ENCODE measurements at regions not wholly inside any gene's neighbourhood (a gene's known extent, or its start where the extent isn't known, plus 50 kb on each side); places are given as distances from the start of the nearest gene placed in this dataset.

DNA sequence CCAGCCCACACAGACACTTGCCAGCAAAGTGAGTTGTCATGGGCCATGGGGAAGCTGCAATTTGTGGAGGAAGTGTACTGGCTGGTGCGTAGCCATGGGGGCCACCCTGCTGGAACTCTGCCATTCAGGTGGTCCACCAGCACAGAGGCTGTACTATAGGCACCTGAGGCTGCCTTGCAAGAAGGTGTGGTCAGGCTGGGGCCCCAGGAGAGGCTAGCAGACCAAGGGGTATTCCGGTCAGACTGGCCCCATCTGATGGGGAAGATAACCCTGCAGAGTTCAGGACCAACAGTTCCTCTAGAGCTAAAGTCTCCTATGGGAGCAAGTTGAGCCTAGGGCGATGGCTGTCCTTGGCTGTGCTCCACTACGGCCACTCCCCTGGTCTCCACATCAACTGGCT, 136.1 kb downstream of the DCAF12L2 start:
- Histone ChIP-seq H3K4me3 (no peak overlapping the region), H3K27ac (no peak overlapping the region), H3K9ac (ENCODE audit: insufficient read length) (no peak overlapping the region), H3K36me3 (ENCODE audit: insufficient read depth, low read length) (no peaks in the 10 kb centered on the region), H3K9me3 (ENCODE audit: low read depth, low read length) (no peaks in the 10 kb centered on the region)
- no peak for TF ChIP-seq EZH2 (IDR thresholded peaks at IDR 0.05)
- no peak for TF ChIP-seq FOXP2 (optimal IDR thresholded peaks at IDR 0.05; ENCODE audit: control extremely low read depth, extremely low read length, insufficient read depth)
- no peak for TF ChIP-seq POLR2AphosphoS5 (IDR thresholded peaks at IDR 0.05; ENCODE audit: borderline replicate concordance, low read depth, low read length)
- DNase-seq (ENCODE audit: low read depth, low spot score) = no peak

- Histone ChIP-seq H3K9ac (ENCODE audit: insufficient read length) (no peak overlapping the region), H3K4me3 (no peak overlapping the region), H3K36me3 (ENCODE audit: insufficient read depth, low read length) (no peaks in the 10 kb centered on the region), H3K27ac (no peak overlapping the region), H3K9me3 (ENCODE audit: low read depth, low read length) (no peaks in the 10 kb centered on the region)
- DNase-seq (ENCODE audit: low read depth, low spot score) = no peak
- TF ChIP-seq POLR2AphosphoS5 (IDR thresholded peaks at IDR 0.05; ENCODE audit: borderline replicate concordance, low read depth, low read length) (no peak), FOXP2 (optimal IDR thresholded peaks at IDR 0.05; ENCODE audit: control extremely low read depth, extremely low read length, insufficient read depth) (no peak), EZH2 (IDR thresholded peaks at IDR 0.05) (no peak)
Measured at GRCh38 chrX:126063984-126064383, 102.1 kb downstream of the DCAF12L2 start.

DNA sequence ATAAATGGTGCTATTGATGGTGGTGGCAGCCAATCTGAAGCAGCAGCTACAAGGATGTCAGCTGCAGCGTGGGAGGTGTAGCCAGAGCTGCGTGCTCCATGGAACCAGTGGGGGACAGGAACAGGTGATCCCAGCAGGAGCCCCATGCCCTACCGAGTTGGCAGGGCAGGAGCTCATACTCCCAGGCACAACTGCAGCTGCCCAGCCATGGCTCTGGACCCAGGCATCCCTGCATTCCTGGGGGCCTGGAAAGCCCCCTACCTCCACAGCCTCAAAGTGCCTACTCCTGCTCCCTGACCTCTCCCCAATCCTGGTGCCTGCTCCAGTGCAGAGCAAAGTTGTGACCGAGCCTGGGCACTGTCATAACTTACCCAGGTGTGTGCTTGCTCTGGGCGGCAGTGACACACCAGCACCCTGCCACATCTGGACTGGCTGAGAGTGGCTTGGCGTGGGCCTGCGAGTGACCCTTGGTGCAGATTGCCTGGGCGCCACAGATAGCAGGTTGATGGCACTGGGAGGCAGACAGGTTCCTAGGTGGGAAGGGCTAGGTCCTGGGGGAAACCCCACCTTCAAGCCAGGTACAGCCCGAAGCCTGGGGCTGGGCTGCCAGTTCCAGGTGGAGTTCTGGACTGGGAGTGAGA, 101.1 kb downstream of the DCAF12L2 start:
- H3K4me3 ChIP-seq = no peak overlapping the region
- H3K9me3 ChIP-seq (ENCODE audit: low read depth, low read length) = no peaks in the 10 kb centered on the region
- no peaks in the 10 kb centered on the region for H3K36me3 ChIP-seq (ENCODE audit: insufficient read depth, low read length)
- H3K27ac ChIP-seq = no peak overlapping the region
- DNase-seq (ENCODE audit: low read depth, low spot score) = no peak
- no peak overlapping the region for H3K9ac ChIP-seq (ENCODE audit: insufficient read length)
- TF ChIP-seq POLR2AphosphoS5 (IDR thresholded peaks at IDR 0.05; ENCODE audit: borderline replicate concordance, low read depth, low read length) = no peak
- no peak for TF ChIP-seq FOXP2 (optimal IDR thresholded peaks at IDR 0.05; ENCODE audit: control extremely low read depth, extremely low read length, insufficient read depth)
- no peak for TF ChIP-seq EZH2 (IDR thresholded peaks at IDR 0.05)

DNA sequence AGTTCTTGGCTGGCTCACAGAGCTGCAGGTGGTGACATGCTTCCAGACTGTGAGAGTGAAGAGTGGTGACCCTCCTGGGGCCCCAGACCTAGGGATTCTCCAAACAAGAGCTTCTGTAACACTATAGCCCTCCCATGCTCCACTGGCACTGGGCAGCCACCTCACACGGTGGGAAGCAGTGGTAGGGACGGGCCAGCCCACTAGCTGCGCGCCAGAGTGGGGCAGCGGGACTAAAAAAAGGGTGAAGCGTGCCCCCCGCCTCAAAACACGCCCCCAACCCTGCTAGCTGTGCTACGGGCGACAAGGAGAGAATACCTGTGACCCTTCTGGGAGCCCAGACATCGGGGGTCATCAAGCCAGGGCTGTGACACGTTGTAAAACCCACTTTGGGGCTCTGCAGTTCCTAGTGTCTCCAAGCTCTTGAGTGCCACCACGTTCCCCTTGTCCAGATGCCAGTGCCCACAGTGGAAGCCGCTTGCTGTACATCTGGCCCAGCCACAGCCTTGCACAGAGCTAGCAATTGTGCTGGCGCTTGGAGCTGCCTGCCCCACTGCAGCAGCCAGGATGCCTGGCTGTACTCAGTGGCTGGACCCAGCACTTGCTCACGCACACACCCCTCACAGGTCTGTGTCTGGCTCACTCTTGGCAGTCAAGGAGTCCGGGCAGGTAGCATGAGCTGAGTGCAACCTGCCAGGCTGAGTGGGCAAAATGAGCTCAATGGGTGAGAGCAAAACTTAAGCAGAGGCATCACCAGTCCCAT, 100.0 kb downstream of the DCAF12L2 start:
- no peak overlapping the region for H3K9ac ChIP-seq (ENCODE audit: insufficient read length)
- TF ChIP-seq POLR2AphosphoS5 (IDR thresholded peaks at IDR 0.05; ENCODE audit: borderline replicate concordance, low read depth, low read length) (no peak), FOXP2 (optimal IDR thresholded peaks at IDR 0.05; ENCODE audit: control extremely low read depth, extremely low read length, insufficient read depth) (no peak), EZH2 (IDR thresholded peaks at IDR 0.05) (no peak)
- no peak overlapping the region for H3K27ac ChIP-seq
- H3K36me3 ChIP-seq (ENCODE audit: insufficient read depth, low read length) = no peaks in the 10 kb centered on the region
- no peak overlapping the region for H3K4me3 ChIP-seq
- DNase-seq (ENCODE audit: low read depth, low spot score) = no peak
- H3K9me3 ChIP-seq (ENCODE audit: low read depth, low read length) = no peaks in the 10 kb centered on the region
